Naive thymus-derived CD4-positive, alpha-beta T cell (primary cell): ENCODE measurements at regions not wholly inside any gene's neighbourhood (a gene's known extent, or its start where the extent isn't known, plus 50 kb on each side); places are given as distances from the start of the nearest gene placed in this dataset.
"Not testable (repeated sequence)": the region's sequence is repeated elsewhere in the genome, so short reads cannot be mapped to it uniquely, and the experiment has no call there.

Experiments used
- ATAC-seq: fragments of 150-1000 bp; cut with Tn5 transposase; 2 replicates; pipeline ENCODE4 v1.10.0; 2021; ENCODE audit warnings: mild to moderate bottlenecking, moderate library complexity
- CTCF ChIA-PET: fragments of 350-600 bp; sonication (Branson Sonifier 250); formaldehyde crosslinking; loops from one replicate; lab custom pipeline; 2021; ENCODE audit warnings: antibody characterized with exemption; lab: Charles Lee
- POLR2A ChIA-PET: fragments of 350-600 bp; sonication (Branson Sonifier 250); formaldehyde crosslinking; loops from one replicate; lab custom pipeline; 2021; ENCODE audit warnings: antibody characterized with exemption, inconsistent platforms; lab: Charles Lee
- DNase-seq, 9 donors: peaks; one replicate each; pipeline versions ENCODE4 v3.0.0 to v3.0.0-alpha.2; 2020 to 2022; ENCODE audit warnings: mixed read lengths in 1 of 9
- H3K27ac ChIP-seq: one replicate; pipeline ENCODE4 v1.7.0; 2013; ENCODE audit warnings: mild to moderate bottlenecking, low read depth, low read length, moderate library complexity
- H3K27me3 ChIP-seq, 2 donors: one replicate each; pipeline ENCODE4 v1.7.0; 2013; ENCODE audit warnings: low read length in 2 of 2, mild to moderate bottlenecking in 2 of 2, moderate library complexity in 2 of 2; ENCODE audit not compliant: control insufficient read depth in 2 of 2, insufficient read depth in 2 of 2
- H3K36me3 ChIP-seq, 3 experiments: 1 replicate in 2 of 3; 2 replicates in 1 of 3; pipeline ENCODE4 v1.7.0; 2013; ENCODE audit warnings: low read length in 3 of 3, mild to moderate bottlenecking in 3 of 3, moderate library complexity in 1 of 3; ENCODE audit not compliant: insufficient read depth in 3 of 3, control insufficient read depth in 2 of 3
- H3K4me1 ChIP-seq, 2 donors: one replicate each; pipeline ENCODE4 v1.7.0; 2013; ENCODE audit warnings: low read length in 2 of 2, mild to moderate bottlenecking in 2 of 2, moderate library complexity in 1 of 2; ENCODE audit not compliant: control insufficient read depth in 2 of 2, insufficient read depth in 2 of 2
- H3K4me3 ChIP-seq: 2 replicates; pipeline ENCODE4 v1.7.0; 2013; ENCODE audit warnings: mild to moderate bottlenecking, low read length
- H3K9me3 ChIP-seq, 3 experiments: 1 replicate in 2 of 3; 2 replicates in 1 of 3; pipeline ENCODE4 v1.7.0; 2013; ENCODE audit warnings: low read length in 3 of 3; ENCODE audit not compliant: control insufficient read depth in 2 of 3
- H3K27ac Mint-ChIP-seq, 9 donors: one replicate each; pipeline ENCODE4 v1.8.0; 2020 to 2022; ENCODE audit warnings: mixed read lengths in 9 of 9, mild to moderate bottlenecking in 8 of 9, moderate library complexity in 5 of 9, inconsistent platforms in 2 of 9
- H3K27me3 Mint-ChIP-seq, 5 donors: one replicate each; pipeline ENCODE4 v1.8.0; 2021 to 2022; ENCODE audit warnings: mixed read lengths in 5 of 5, mild to moderate bottlenecking in 1 of 5
- H3K36me3 Mint-ChIP-seq, 5 donors: one replicate each; pipeline ENCODE4 v1.8.0; 2020 to 2022; ENCODE audit warnings: mixed read lengths in 5 of 5, mild to moderate bottlenecking in 3 of 5, inconsistent platforms in 1 of 5
- H3K4me1 Mint-ChIP-seq, 7 donors: one replicate each; pipeline ENCODE4 v1.8.0; 2020 to 2022; ENCODE audit warnings: mixed read lengths in 7 of 7, mild to moderate bottlenecking in 3 of 7, inconsistent platforms in 1 of 7
- H3K4me3 Mint-ChIP-seq, 10 donors: one replicate each; pipeline ENCODE4 v1.8.0; 2020 to 2022; ENCODE audit warnings: mild to moderate bottlenecking in 10 of 10, mixed read lengths in 10 of 10, moderate library complexity in 6 of 10, inconsistent platforms in 2 of 10
- H3K9me3 Mint-ChIP-seq, 11 donors: one replicate each; pipeline ENCODE4 v1.8.0; 2020 to 2022; ENCODE audit warnings: mixed read lengths in 11 of 11, mild to moderate bottlenecking in 4 of 11, inconsistent platforms in 1 of 11, moderate library complexity in 1 of 11
- intact Hi-C, 2 donors: fragments of 100-400 bp; cut with micrococcal nuclease; formaldehyde crosslinking; loops; one replicate each; pipeline ENCODE4 v1.15.1; 2023

DNA sequence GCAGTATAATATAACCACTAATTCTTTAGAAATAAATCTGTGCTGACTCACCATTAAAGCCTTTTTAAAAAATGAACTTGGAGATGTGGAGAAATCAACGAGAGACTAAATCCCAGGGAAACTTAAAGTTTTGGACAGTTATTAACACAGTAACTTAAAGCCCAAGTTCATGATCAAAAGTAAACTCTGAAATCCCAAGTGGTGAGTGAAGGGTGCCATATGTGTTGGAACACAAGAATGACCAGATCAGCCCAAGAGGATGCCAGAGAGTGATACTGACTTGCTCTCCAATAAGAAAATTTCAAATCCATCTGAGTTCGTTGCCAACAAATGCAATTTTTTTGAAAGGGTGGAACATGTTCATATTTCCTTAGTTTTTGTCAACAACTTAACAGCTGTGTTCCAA, 838.1 kb upstream of the ACVR2A start:
- no peak for ATAC-seq
- no peaks in the 10 kb centered on the region for H3K4me1 ChIP-seq

DNA sequence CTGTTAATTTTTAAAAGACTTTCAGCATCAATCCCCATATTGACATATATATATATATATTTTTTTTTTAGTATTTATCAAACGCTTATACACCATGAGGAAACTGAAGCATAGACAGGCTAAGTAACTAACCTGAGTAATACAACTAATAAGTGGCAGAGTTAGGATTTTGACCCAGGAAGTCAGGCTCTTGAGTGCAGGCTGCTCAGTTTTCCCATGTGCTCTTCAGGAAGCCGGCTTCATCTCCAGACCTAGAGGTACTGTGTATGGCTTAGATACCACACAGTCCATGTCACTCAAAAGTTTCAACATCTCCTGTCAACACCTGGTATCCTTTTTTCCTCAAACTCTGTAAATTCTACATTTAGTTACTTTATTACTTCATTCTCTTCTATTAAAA, 841.7 kb upstream of the ACVR2A start:
- Histone ChIP-seq H3K4me1 (no peaks in the 10 kb centered on the region), H3K27ac (no peak overlapping the region), H3K36me3 (no peaks in the 10 kb centered on the region), H3K27me3 (no peaks in the 10 kb centered on the region), H3K9me3 (no peaks in the 10 kb centered on the region), H3K4me3 (no peak overlapping the region)
- Mint-ChIP-seq H3K27me3 (peaks cover 0 to 20% (median 0%) of the 10 kb centered on the region in 5 donors), H3K9me3 (peaks cover 0 to 4% (median 0%) of the 10 kb centered on the region in 11 donors), H3K36me3 (no peaks in the 10 kb centered on the region), H3K4me1 (no peaks in the 10 kb centered on the region), H3K4me3 (no peak overlapping the region), H3K27ac (no peak overlapping the region)
- DNase-seq, result no peak
- no peak for ATAC-seq
- POLR2A ChIA-PET, result no interaction called here
- CTCF ChIA-PET, result no interaction called here
- intact Hi-C loops, result no loop called here

More for the DNA sequence above, 838.1 kb upstream of the ACVR2A start:
- H3K27me3 Mint-ChIP-seq, result peaks cover 0 to 26% (median 0%) of the 10 kb centered on the region in 5 donors
- no peak overlapping the region for H3K27ac Mint-ChIP-seq
- CTCF ChIA-PET, result no interaction called here
- Histone ChIP-seq H3K27me3 (no peaks in the 10 kb centered on the region), H3K4me3 (no peak overlapping the region), H3K9me3 (no peaks in the 10 kb centered on the region), H3K27ac (no peak overlapping the region), H3K36me3 (no peaks in the 10 kb centered on the region)
- intact Hi-C loops, result no loop called here
- POLR2A ChIA-PET, result no interaction called here
- H3K36me3 Mint-ChIP-seq, result no peaks in the 10 kb centered on the region
- no peak overlapping the region for H3K4me3 Mint-ChIP-seq
- H3K4me1 Mint-ChIP-seq, result no peaks in the 10 kb centered on the region
- DNase-seq, result no peak
- H3K9me3 Mint-ChIP-seq, result no peaks in the 10 kb centered on the region

DNA sequence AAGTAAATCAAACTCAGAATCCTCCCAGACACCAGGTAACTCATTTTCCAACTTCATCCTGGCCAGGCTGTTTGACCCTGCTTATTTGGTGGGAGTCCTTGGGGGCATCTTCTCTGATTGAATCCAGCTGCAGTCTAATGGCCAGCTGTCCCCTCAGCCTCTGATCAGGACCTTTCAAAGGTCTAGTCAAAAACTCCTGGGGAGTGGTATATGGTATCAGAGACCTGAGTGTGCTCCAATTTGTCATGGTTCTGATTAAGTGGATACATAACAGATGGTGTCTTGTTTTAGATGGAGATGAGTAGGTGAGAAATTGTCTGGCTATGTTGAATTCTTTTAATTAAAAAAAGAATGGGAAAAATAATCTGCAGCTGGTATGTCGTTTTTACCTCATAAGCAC, 842.6 kb upstream of the ACVR2A start:
- CTCF ChIA-PET, result no interaction called here
- DNase-seq, result no peak
- no peaks in the 10 kb centered on the region for H3K9me3 ChIP-seq
- H3K4me3 Mint-ChIP-seq, result no peak overlapping the region
- H3K27ac ChIP-seq, result no peak overlapping the region
- no peak overlapping the region for H3K4me3 ChIP-seq
- H3K27me3 Mint-ChIP-seq, result peaks cover 0 to 18% (median 0%) of the 10 kb centered on the region in 5 donors
- H3K4me1 ChIP-seq, result no peaks in the 10 kb centered on the region
- H3K36me3 ChIP-seq, result no peaks in the 10 kb centered on the region
- H3K9me3 Mint-ChIP-seq, result peaks cover 0 to 4% (median 0%) of the 10 kb centered on the region in 11 donors
- intact Hi-C loops, result no loop called here
- ATAC-seq, result no peak
- no peaks in the 10 kb centered on the region for H3K27me3 ChIP-seq
- no peaks in the 10 kb centered on the region for H3K36me3 Mint-ChIP-seq
- no peak overlapping the region for H3K27ac Mint-ChIP-seq
- POLR2A ChIA-PET, result no interaction called here
- H3K4me1 Mint-ChIP-seq, result no peaks in the 10 kb centered on the region

DNA sequence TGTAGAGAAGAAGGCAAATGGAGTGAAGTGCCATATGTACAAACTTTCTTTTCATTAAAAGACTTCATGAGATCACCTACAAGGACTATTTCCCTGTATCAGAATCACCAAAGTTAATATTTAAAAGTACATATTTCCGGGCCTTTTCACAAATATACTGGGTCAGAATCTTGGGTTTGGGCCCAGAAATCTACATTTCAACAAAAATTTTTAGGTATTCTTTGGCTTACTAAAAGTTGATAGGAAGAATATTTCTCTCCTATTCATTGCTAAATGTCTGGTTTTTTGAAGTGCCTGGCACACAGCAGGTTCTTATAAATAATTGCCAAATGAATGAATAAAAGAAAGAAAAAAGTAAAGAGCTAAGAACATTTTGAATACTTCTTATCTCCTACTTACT, 843.8 kb upstream of the ACVR2A start:
- peaks cover 0 to 4% (median 0%) of the 10 kb centered on the region in 11 donors for H3K9me3 Mint-ChIP-seq
- H3K4me1 ChIP-seq, result no peaks in the 10 kb centered on the region
- no peaks in the 10 kb centered on the region for H3K4me1 Mint-ChIP-seq
- ChIA-PET POLR2A (no interaction called here), CTCF (no interaction called here)
- H3K4me3 ChIP-seq, result no peak overlapping the region
- no peaks in the 10 kb centered on the region for H3K36me3 ChIP-seq
- no peaks in the 10 kb centered on the region for H3K9me3 ChIP-seq
- no peaks in the 10 kb centered on the region for H3K36me3 Mint-ChIP-seq
- intact Hi-C loops, result no loop called here
- no peak overlapping the region for H3K27ac ChIP-seq
- ATAC-seq (no peak), DNase-seq (no peak)
- no peaks in the 10 kb centered on the region for H3K27me3 ChIP-seq
- peaks cover 0 to 18% (median 0%) of the 10 kb centered on the region in 5 donors for H3K27me3 Mint-ChIP-seq
- no peak overlapping the region for H3K27ac Mint-ChIP-seq
- no peak overlapping the region for H3K4me3 Mint-ChIP-seq

- H3K4me3 Mint-ChIP-seq, H3K4me3 ChIP-seq, POLR2A ChIA-PET, H3K9me3 ChIP-seq, H3K27ac ChIP-seq, ATAC-seq, H3K4me1 Mint-ChIP-seq, DNase-seq, H3K36me3 Mint-ChIP-seq, H3K27ac Mint-ChIP-seq, intact Hi-C loops, H3K27me3 ChIP-seq, H3K4me1 ChIP-seq, H3K36me3 ChIP-seq, H3K9me3 Mint-ChIP-seq, CTCF ChIA-PET: not testable (repeated sequence)
- H3K27me3 Mint-ChIP-seq, result peaks cover 0 to 18% (median 0%) of the 10 kb centered on the region in 5 donors
Measured at GRCh38 chr2:147000151-147000550, 844.7 kb upstream of the ACVR2A start.

- Histone ChIP-seq H3K4me1 (no peaks in the 10 kb centered on the region), H3K27me3 (no peaks in the 10 kb centered on the region), H3K27ac (no peak overlapping the region), H3K4me3 (no peak overlapping the region), H3K9me3 (no peaks in the 10 kb centered on the region), H3K36me3 (no peaks in the 10 kb centered on the region)
- H3K27me3 Mint-ChIP-seq, result peaks cover 0 to 18% (median 0%) of the 10 kb centered on the region in 5 donors
- DNase-seq (no peak), ATAC-seq (no peak)
- H3K4me3 Mint-ChIP-seq, result no peak overlapping the region
- no peaks in the 10 kb centered on the region for H3K36me3 Mint-ChIP-seq
- intact Hi-C loops, result no loop called here
- H3K27ac Mint-ChIP-seq, result no peak overlapping the region
- ChIA-PET POLR2A (no interaction called here), CTCF (no interaction called here)
- H3K9me3 Mint-ChIP-seq, result peaks cover 0 to 4% (median 0%) of the 10 kb centered on the region in 11 donors
- H3K4me1 Mint-ChIP-seq, result no peaks in the 10 kb centered on the region
Measured at GRCh38 chr2:146997945-146998344, 846.9 kb upstream of the ACVR2A start.

DNA sequence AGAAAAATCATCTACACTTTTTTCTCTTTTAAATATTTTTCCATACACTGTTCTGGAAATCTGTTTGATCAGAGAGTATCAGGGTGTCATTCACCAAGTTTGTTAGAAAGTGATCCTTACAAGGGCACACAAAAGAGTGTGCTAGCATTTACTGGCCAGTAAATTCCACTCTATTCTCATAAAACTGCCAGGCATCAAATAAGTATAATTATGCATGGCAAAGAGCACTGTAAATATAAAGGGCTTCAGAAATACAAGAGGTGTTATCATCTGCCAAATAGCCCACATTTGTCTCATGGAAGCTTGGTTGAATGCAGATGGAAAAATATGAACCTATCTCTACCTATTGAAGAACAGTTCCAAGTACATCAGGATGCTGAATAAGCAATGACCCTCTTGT, 847.3 kb upstream of the ACVR2A start:
- DNase-seq, result no peak
- Mint-ChIP-seq H3K27ac (no peak overlapping the region), H3K9me3 (peaks cover 0 to 4% (median 0%) of the 10 kb centered on the region in 11 donors), H3K27me3 (peaks cover 0 to 18% (median 0%) of the 10 kb centered on the region in 5 donors), H3K36me3 (no peaks in the 10 kb centered on the region), H3K4me3 (no peak overlapping the region), H3K4me1 (no peaks in the 10 kb centered on the region)
- Histone ChIP-seq H3K9me3 (no peaks in the 10 kb centered on the region), H3K36me3 (no peaks in the 10 kb centered on the region), H3K4me1 (no peaks in the 10 kb centered on the region), H3K27ac (no peak overlapping the region), H3K27me3 (no peaks in the 10 kb centered on the region), H3K4me3 (no peak overlapping the region)
- POLR2A ChIA-PET, result no interaction called here
- intact Hi-C loops, result no loop called here
- ATAC-seq, result no peak
- CTCF ChIA-PET, result no interaction called here
